ENCODE measurements at regions not wholly inside any gene's neighbourhood (a gene's known extent, or its start where the extent isn't known, plus 50 kb on each side); places are given as distances from the start of the nearest gene placed in this dataset.

DNA sequence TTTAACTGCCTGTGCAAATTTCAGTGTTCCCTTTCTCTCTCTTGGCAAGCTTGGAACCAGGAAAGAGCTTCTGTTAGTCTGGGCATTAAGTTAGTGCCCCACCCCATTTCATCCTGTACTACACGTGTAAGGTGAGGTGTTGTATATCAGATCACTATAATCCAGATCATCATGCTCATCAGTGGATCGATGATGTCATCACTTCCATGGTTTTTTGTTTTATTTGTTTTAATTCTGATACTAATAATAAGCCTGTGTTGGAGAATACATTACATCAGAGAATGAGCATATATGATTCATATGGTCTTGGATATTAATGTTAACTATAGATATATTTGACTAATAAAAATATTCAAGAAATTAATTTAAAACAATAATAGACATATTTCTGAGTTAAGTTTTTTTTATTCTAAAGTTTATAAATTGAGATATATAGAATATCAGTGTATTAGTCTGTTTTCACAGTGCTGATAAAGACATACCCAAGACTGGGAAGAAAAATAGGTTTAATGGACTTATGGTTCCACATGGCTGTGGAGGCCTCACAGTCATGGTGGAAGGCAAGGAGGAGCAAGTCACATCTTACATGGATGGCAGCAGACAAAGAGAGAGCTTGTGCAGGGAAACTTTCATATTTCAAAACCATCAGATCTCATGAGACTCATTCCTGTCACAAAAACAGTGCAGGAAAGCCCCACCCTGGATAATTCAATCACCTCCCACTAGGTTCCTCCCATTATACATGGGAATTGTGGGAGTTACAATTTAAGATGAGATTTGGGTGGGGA is 588.3 kb upstream of the B3GALT2 start:
- TF ChIP-seq, protein P1, sequence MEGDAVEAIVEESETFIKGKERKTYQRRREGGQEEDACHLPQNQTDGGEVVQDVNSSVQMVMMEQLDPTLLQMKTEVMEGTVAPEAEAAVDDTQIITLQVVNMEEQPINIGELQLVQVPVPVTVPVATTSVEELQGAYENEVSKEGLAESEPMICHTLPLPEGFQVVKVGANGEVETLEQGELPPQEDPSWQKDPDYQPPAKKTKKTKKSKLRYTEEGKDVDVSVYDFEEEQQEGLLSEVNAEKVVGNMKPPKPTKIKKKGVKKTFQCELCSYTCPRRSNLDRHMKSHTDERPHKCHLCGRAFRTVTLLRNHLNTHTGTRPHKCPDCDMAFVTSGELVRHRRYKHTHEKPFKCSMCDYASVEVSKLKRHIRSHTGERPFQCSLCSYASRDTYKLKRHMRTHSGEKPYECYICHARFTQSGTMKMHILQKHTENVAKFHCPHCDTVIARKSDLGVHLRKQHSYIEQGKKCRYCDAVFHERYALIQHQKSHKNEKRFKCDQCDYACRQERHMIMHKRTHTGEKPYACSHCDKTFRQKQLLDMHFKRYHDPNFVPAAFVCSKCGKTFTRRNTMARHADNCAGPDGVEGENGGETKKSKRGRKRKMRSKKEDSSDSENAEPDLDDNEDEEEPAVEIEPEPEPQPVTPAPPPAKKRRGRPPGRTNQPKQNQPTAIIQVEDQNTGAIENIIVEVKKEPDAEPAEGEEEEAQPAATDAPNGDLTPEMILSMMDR (IDR thresholded peaks at IDR 0.05): no peak
- no peak for DNase-seq
- intact Hi-C loops (cut with DNase I; ENCODE audit: low total_unique reads): no loop called here
- peaks cover 0 to 9% (median 0%) of the 10 kb centered on the region in 3 donors for H3K9me3 ChIP-seq
- H3K4me1 ChIP-seq: no peaks in the 10 kb centered on the region
- no peak overlapping the region for H3K27ac ChIP-seq
- no peaks in the 10 kb centered on the region for H3K36me3 ChIP-seq
- no peak overlapping the region for H3K4me3 ChIP-seq
- H3K27me3 ChIP-seq: no peaks in the 10 kb centered on the region

DNA sequence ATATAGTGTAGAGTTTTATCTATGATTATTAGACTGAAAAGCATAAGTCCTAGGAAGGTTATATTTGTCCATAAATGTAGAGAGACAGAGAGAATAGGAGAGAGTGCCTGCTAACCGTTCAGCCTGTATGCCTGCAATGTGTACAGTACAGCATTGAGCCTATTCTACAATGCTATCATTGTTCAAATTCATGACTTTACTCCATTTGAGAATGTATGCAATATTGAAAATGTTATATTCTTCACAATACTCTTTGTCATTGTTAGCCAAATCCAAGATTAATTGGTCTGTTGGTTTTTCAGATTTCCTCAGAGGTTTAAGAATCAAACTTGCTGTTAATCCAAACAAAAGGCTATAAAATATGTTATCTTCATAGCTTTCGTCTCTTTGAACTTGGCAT is 585.2 kb upstream of the B3GALT2 start:
- H3K27ac ChIP-seq: no peak overlapping the region
- no peak overlapping the region for H3K4me3 ChIP-seq
- H3K36me3 ChIP-seq: no peaks in the 10 kb centered on the region
- H3K4me1 ChIP-seq: no peaks in the 10 kb centered on the region
- TF ChIP-seq, protein P1 (IDR thresholded peaks at IDR 0.05): no peak
- DNase-seq: no peak
- H3K9me3 ChIP-seq: peaks cover 0 to 9% (median 0%) of the 10 kb centered on the region in 3 donors
- intact Hi-C loops (cut with DNase I; ENCODE audit: low total_unique reads): no loop called here
- H3K27me3 ChIP-seq: no peaks in the 10 kb centered on the region

DNA sequence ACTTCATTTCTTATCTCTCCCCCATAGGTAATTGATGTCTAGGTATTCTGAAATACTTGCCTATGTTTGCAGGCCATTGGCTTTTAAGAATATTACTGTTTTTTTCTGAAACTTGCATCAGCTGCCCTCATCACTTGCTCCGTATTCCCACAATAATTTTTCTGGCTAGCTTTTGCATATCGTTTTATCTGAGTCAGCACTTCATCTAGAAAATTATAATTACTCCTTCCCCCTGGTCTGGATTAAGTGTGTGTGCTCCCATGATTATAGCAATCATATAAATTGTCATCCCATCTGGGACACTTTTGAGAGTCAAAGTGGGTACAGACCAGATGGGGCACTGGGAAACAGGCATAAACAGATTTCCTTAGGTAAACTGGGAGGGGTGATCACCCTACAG is 583.2 kb upstream of the B3GALT2 start:
- Histone ChIP-seq H3K4me3 (no peak overlapping the region), H3K36me3 (no peaks in the 10 kb centered on the region), H3K4me1 (no peaks in the 10 kb centered on the region), H3K27me3 (no peaks in the 10 kb centered on the region), H3K27ac (no peak overlapping the region), H3K9me3 (no peaks in the 10 kb centered on the region)
- DNase-seq: no peak
- TF ChIP-seq, protein P1 (IDR thresholded peaks at IDR 0.05): no peak
- intact Hi-C loops (cut with DNase I; ENCODE audit: low total_unique reads): no loop called here

DNA sequence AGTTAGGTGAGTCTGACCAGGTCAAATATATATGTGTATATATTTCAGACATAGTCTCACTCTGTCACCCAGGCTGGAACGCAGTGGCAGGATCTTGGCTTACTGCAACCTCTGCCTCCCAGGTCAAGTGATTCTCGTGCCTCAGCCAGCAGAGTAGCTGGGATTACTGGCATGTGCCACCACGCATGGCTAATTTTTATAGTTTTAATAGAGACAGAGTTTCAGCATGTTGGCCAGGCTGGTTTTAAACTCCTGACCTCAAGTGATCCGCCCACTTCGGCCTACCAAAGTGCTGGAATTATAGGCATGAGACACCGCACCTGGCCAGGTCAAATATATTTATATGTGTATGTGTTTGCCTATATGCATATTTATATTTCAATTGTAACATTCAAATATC is 581.5 kb upstream of the B3GALT2 start:
- no peak for DNase-seq
- Histone ChIP-seq H3K4me3 (no peak overlapping the region), H3K9me3 (no peaks in the 10 kb centered on the region), H3K27me3 (no peaks in the 10 kb centered on the region), H3K27ac (no peak overlapping the region), H3K36me3 (no peaks in the 10 kb centered on the region), H3K4me1 (peaks cover 0 to 7% (median 0%) of the 10 kb centered on the region in 4 donors)
- TF ChIP-seq, protein P1 (IDR thresholded peaks at IDR 0.05): no peak
- intact Hi-C loops (cut with DNase I; ENCODE audit: low total_unique reads): no loop called here

DNA sequence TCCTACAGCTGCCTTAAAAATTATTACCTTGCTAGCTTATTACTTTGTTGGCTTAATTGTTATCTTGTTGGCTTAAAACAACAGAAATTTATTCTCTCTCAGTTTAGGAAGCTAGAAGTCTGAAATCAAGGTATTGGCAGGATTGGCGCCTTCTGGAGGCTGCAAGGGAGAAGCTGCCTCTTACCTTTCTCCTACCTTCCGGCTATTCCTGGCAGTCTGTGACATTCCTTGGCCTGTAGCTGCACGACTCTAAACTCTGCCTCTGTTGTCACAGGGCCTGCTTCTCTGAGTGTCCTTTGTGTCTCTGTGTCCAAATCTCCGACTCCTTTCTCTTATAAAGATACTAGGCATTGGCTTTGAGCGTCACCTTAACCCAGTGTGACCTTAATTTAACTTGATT is 579.9 kb upstream of the B3GALT2 start:
- no peak for DNase-seq
- H3K4me1 ChIP-seq: peaks cover 0 to 18% (median 2%) of the 10 kb centered on the region in 4 donors

More for the DNA sequence above, 579.9 kb upstream of the B3GALT2 start:
- no peak overlapping the region for H3K27ac ChIP-seq
- TF ChIP-seq, protein P1 (IDR thresholded peaks at IDR 0.05): no peak
- no peaks in the 10 kb centered on the region for H3K36me3 ChIP-seq
- no peaks in the 10 kb centered on the region for H3K27me3 ChIP-seq
- intact Hi-C loops (cut with DNase I; ENCODE audit: low total_unique reads): no loop called here
- H3K4me3 ChIP-seq: no peak overlapping the region
- H3K9me3 ChIP-seq: no peaks in the 10 kb centered on the region

All from tibial artery (tissue), 4 donors.